GM12864 (cell line): ENCODE measurements at regions not wholly inside any gene's neighbourhood (a gene's known extent, or its start where the extent isn't known, plus 50 kb on each side); places are given as distances from the start of the nearest gene placed in this dataset.

ENCODE experiments used
- DNase-seq: peaks from one replicate; pipeline ENCODE4 v3.0.0-alpha.2; 2011; ENCODE audit warnings: low read depth
- H3K4me3 ChIP-seq: 2 replicates; pipeline ENCODE4 v1.5.1; 2011; ENCODE audit warnings: mild to moderate bottlenecking, low read depth, low read length, control low read depth
- TF ChIP-seq, protein P1 (sequence below): IDR thresholded peaks from 2 replicates; pipeline ENCODE4 v1.5.1; 2011; ENCODE audit warnings: low read depth, mild to moderate bottlenecking, moderate library complexity, low read length, control low read depth, inconsistent platforms; ENCODE audit errors: missing control alignments

DNA sequence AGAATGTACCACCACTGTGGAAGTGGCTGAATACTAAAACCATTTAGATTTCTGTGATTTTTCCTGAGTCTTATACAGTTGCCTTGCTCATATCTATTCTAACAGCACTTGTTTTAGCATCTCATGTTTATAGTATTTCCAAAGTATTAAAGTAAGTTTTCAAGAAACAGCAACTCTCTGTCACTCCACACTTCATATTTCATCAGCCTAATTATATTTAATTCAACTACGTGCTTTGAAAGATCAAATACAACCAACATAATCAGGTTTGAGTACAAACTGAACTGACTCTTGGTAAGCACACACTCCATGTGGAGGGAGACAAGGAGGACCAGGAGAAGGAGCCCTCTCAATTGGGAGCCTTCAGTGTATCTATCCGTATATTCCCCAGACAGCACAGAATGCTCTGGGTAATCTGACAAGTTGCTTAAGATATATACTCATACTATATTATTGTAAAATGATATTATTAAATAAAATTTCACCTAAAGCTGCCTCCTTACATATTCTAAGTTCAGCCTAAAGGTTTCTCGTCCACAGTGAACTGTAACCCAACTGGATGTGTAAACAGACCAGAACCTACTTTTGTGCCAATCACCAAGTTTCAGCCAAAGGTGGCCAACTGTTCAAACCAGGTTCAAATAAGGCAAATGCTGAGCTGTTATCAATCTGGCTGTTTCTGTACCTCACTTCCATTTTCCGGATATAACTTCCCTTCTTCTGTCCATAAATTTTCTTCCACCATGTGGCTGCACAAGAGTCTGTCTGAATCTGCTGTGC, 105.0 kb upstream of the RASSF8 start:
- DNase-seq: no peak
- TF ChIP-seq, protein P1, sequence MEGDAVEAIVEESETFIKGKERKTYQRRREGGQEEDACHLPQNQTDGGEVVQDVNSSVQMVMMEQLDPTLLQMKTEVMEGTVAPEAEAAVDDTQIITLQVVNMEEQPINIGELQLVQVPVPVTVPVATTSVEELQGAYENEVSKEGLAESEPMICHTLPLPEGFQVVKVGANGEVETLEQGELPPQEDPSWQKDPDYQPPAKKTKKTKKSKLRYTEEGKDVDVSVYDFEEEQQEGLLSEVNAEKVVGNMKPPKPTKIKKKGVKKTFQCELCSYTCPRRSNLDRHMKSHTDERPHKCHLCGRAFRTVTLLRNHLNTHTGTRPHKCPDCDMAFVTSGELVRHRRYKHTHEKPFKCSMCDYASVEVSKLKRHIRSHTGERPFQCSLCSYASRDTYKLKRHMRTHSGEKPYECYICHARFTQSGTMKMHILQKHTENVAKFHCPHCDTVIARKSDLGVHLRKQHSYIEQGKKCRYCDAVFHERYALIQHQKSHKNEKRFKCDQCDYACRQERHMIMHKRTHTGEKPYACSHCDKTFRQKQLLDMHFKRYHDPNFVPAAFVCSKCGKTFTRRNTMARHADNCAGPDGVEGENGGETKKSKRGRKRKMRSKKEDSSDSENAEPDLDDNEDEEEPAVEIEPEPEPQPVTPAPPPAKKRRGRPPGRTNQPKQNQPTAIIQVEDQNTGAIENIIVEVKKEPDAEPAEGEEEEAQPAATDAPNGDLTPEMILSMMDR: no peak
- H3K4me3 ChIP-seq: no peak overlapping the region

DNA sequence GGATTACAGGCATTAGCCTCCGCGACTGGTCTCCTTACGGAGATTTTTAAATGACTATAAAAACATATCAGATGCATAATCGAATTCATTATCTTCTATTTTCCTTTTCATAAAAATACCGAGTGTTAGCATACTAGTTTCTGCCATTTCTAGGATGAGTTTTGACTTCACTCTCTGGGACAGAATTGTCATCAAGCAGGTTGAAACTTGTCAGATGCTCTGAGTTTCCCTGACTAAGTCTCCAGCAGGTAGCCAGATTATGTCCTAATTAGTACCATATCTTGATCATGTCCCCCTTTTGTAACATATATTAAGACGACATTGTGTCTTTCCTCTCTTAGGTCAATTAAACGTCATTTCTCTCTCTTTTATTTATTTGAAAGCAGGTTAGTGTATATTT, 103.5 kb upstream of the RASSF8 start:
- DNase-seq: no peak
- no peak overlapping the region for H3K4me3 ChIP-seq
- TF ChIP-seq, protein P1: no peak

DNA sequence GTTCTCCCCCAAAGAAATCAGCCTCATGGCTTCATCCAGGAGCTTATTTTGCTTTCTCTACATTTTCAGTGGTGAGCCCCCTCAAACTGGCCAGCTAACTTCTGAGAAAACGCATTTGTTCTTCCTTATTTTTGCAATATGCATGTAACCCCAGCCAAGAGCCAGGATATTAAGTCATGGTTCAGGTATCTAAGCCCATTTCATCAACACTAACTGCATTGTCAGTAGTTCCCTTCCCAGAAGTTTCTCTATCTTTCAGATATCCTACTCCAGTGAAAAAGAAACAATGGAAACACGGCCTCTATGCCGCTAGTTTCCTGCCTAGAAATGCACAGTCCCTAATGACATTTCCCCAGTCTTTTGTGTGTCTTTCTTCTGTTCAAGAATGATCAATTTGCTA, 102.8 kb upstream of the RASSF8 start:
- no peak for DNase-seq
- H3K4me3 ChIP-seq: no peak overlapping the region
- TF ChIP-seq, protein P1: no peak

DNA sequence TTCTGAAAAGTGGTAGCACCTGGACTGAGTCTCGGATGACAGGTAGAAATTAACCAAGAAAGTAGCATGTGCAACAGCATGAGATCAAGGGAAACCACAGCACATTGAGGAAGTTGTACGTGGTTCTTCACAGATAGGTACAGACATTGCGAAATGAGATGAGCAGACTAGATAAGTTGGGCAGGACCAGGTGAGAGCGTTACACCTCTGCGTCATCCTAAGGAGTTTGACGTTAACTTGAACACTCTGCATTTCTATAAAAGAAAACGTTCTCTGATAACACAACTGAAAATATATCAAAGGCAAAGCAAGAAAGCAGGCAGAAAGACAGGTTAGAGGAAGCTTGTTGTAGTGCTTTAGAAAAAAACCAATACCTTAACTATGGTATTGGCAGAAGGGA, 98.5 kb upstream of the RASSF8 start:
- DNase-seq: no peak
- no peak overlapping the region for H3K4me3 ChIP-seq
- TF ChIP-seq, protein P1: no peak

DNA sequence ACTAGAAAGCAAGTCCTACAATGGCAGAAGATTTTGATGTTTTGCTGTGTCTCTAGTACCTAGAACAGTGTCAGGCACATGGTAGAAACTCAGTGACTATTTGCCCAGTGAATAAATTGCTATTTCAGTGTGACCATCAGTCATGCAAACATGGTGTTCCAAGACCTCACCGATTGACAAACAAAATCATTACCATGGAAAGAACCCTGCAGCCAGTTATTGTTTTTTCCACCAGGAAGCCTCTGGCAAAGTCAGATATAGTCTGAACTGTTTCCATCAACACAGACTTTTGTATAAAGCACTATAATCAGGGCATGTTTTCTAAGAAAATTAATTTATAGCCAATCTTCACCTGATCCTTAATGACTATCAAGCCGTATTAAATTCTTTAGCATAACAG, 97.3 kb upstream of the RASSF8 start:
- no peak overlapping the region for H3K4me3 ChIP-seq
- TF ChIP-seq, protein P1: no peak
- DNase-seq: no peak

DNA sequence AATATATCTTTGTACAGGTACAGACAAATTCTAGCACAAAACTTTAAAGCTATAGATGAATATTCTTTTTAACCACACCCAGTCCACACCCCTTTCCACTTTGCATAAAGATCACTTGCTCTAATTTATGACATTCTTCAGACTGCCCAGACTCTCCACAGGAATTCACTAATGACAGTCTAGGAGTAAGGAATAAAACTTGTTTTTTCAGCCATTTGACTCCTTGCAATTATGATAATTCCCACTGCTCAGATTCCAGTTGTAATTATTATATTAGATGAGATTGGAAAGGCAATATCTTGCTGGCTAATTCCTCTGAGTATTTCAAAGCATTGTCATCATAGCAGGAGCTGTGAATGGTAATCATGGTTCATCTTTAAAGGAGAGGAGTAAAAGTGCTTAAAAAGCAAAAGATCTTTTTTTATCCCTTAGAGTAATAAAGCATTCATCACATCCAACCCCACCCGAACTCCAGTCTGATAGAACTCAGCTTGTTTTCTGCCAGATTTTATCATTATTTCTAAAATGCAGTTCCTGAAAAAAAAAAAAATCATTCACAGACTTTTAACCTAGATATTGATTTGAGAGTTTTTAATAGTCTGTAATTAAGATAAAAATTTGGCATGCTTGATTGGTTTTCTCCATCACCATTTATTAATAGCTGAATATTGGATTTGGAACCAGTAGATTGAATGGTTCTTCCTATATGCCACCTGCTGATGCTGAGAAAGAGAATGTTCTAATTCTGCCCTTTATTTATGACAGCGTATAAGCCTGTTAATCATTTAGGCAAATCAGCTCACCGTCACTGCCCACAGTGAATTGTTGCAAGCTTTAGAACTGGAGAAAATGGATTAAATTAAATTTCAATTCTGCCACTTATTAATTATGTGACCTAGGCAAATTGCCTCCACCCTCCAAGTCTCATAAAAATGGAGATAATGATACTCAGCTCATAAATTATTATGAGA, 93.9 kb upstream of the RASSF8 start:
- TF ChIP-seq, protein P1: no peak
- no peak for DNase-seq
- no peak overlapping the region for H3K4me3 ChIP-seq
